CD4-positive, alpha-beta T cell (primary cell): ENCODE measurements at regions not wholly inside any gene's neighbourhood (a gene's known extent, or its start where the extent isn't known, plus 50 kb on each side); places are given as distances from the start of the nearest gene placed in this dataset.
"Not testable (repeated sequence)": the region's sequence is repeated elsewhere in the genome, so short reads cannot be mapped to it uniquely, and the experiment has no call there.

Experiments
- ATAC-seq: fragments of 200-7000 bp; cut with Tn5 transposase; one replicate; pipeline ENCODE4 v1.10.0; 2022; ENCODE audit warnings: mild to moderate bottlenecking; ENCODE audit not compliant: poor library complexity
- CTCF ChIA-PET: fragments of 350-600 bp; sonication (Branson Sonifier 250); formaldehyde crosslinking; loops from one replicate; lab custom pipeline; 2021; ENCODE audit warnings: antibody characterized with exemption, inconsistent platforms; lab: Charles Lee
- POLR2A ChIA-PET: fragments of 350-600 bp; sonication (Branson Sonifier 250); formaldehyde crosslinking; loops from one replicate; lab custom pipeline; 2021; ENCODE audit warnings: antibody characterized with exemption, inconsistent platforms; lab: Charles Lee
- DNase-seq, 14 experiments: peaks; one replicate each; pipeline ENCODE4 v3.0.0-alpha.2; 2013 to 2020; ENCODE audit warnings: mixed read lengths in 2 of 14
- H3K27ac ChIP-seq, 2 donors: one replicate each; pipeline versions ENCODE4 v1.5.1 to v1.7.0; 2013; ENCODE audit warnings: low read length in 2 of 2, low read depth in 1 of 2, mild to moderate bottlenecking in 1 of 2
- H3K27me3 ChIP-seq, 2 experiments: 1 replicate in 1 of 2; 2 replicates in 1 of 2; pipeline versions ENCODE4 v1.6.1 to v1.7.0; 2013; ENCODE audit warnings: low read length in 2 of 2, control low read depth in 1 of 2, mild to moderate bottlenecking in 1 of 2, moderate library complexity in 1 of 2; ENCODE audit not compliant: insufficient read depth in 2 of 2, control insufficient read depth in 1 of 2
- H3K36me3 ChIP-seq: one replicate; pipeline ENCODE4 v1.6.1; 2013; ENCODE audit warnings: low read length, control low read depth; ENCODE audit not compliant: insufficient read depth
- H3K4me1 ChIP-seq: one replicate; pipeline ENCODE4 v1.6.1; 2013; ENCODE audit warnings: low read length, control low read depth; ENCODE audit not compliant: insufficient read depth
- H3K4me3 ChIP-seq: one replicate; pipeline ENCODE4 v1.5.1; 2013; ENCODE audit warnings: mild to moderate bottlenecking, low read length, moderate library complexity
- H3K9me3 ChIP-seq, 2 experiments: 1 replicate in 1 of 2; 2 replicates in 1 of 2; pipeline versions ENCODE4 v1.6.1 to v1.7.0; 2013; ENCODE audit warnings: low read length in 2 of 2, mild to moderate bottlenecking in 2 of 2, control low read depth in 1 of 2, moderate library complexity in 1 of 2; ENCODE audit not compliant: control insufficient read depth in 1 of 2, insufficient read depth in 1 of 2
- H3K27ac Mint-ChIP-seq: one replicate; pipeline ENCODE4 v1.8.0; 2020; ENCODE audit warnings: mixed read lengths
- H3K27me3 Mint-ChIP-seq: one replicate; pipeline ENCODE4 v1.8.0; 2021; ENCODE audit warnings: mixed read lengths
- H3K36me3 Mint-ChIP-seq: one replicate; pipeline ENCODE4 v1.8.0; 2021; ENCODE audit warnings: low read depth, mixed read lengths
- H3K4me1 Mint-ChIP-seq: one replicate; pipeline ENCODE4 v1.8.0; 2021; ENCODE audit warnings: low read depth, mixed read lengths
- H3K4me3 Mint-ChIP-seq: one replicate; pipeline ENCODE4 v1.8.0; 2020; ENCODE audit warnings: mild to moderate bottlenecking, mixed read lengths
- H3K9me3 Mint-ChIP-seq: one replicate; pipeline ENCODE4 v1.8.0; 2020; ENCODE audit warnings: mixed read lengths
- CTCF ChIP-seq: fragments of 200-600 bp; IDR thresholded peaks from one replicate; pipeline ENCODE4 v1.8.0; 2022; ENCODE audit warnings: antibody characterized with exemption, mild to moderate bottlenecking
- intact Hi-C, 2 experiments: fragments of 100-400 bp; cut with DNase I in 1 of 2; cut with micrococcal nuclease in 1 of 2; formaldehyde crosslinking; loops; one replicate each; pipeline versions ENCODE4 v1.15.1 to v1.9.0; 2023 to 2025; cut with DNase I, micrococcal nuclease

- Mint-ChIP-seq H3K9me3 (peaks cover 2% of the 10 kb centered on the region), H3K36me3 (no peaks in the 10 kb centered on the region), H3K4me1 (no peaks in the 10 kb centered on the region), H3K4me3 (no peak overlapping the region), H3K27me3 (no peaks in the 10 kb centered on the region), H3K27ac (no peak overlapping the region)
- ATAC-seq = no peak
- no peak overlapping the region for H3K4me3 ChIP-seq
- peak; percentile 59 for TF ChIP-seq CTCF
- H3K27ac ChIP-seq = no peak overlapping the region
- no peaks in the 10 kb centered on the region for H3K36me3 ChIP-seq
- peak in 9 of 14 experiments; percentile 6 to 63 (median 23) for DNase-seq
- no peaks in the 10 kb centered on the region for H3K27me3 ChIP-seq
- POLR2A ChIA-PET = no interaction called here
- CTCF ChIA-PET = no interaction called here
- peaks cover 0 to 9% of the 10 kb centered on the region in 2 experiments for H3K9me3 ChIP-seq
- intact Hi-C loops = loop anchor here (1.0 kb wide), 1 partner anchor 176 kb away; no protein-coding TSS in a partner anchor
- no peaks in the 10 kb centered on the region for H3K4me1 ChIP-seq
Observed at GRCh38 chr15:98085003-98085639, 124.6 kb downstream of the ARRDC4 start.

GRCh38 chr15:98088307-98088945 lies 127.9 kb downstream of the ARRDC4 start:
- H3K36me3 ChIP-seq, H3K27me3 ChIP-seq, H3K9me3 ChIP-seq, H3K4me3 ChIP-seq, H3K4me1 ChIP-seq, CTCF ChIA-PET, H3K9me3 Mint-ChIP-seq, H3K27ac ChIP-seq, H3K4me1 Mint-ChIP-seq, H3K27ac Mint-ChIP-seq, H3K36me3 Mint-ChIP-seq, intact Hi-C loops, POLR2A ChIA-PET, H3K27me3 Mint-ChIP-seq, DNase-seq: not testable (repeated sequence)
- peak; percentile 60 for ATAC-seq
- H3K4me3 Mint-ChIP-seq = peak overlapping the region; percentile 74

GRCh38 chr15:98089352-98089751 lies 128.8 kb downstream of the ARRDC4 start:
- intact Hi-C loops, H3K4me1 ChIP-seq, H3K4me3 ChIP-seq, H3K36me3 Mint-ChIP-seq, H3K4me1 Mint-ChIP-seq, CTCF ChIA-PET, H3K27me3 ChIP-seq, H3K27me3 Mint-ChIP-seq, H3K36me3 ChIP-seq, H3K9me3 ChIP-seq, H3K9me3 Mint-ChIP-seq, H3K4me3 Mint-ChIP-seq, DNase-seq, H3K27ac ChIP-seq, POLR2A ChIA-PET, H3K27ac Mint-ChIP-seq, ATAC-seq: not testable (repeated sequence)

GRCh38 chr15:98097986-98098385 lies 137.5 kb downstream of the ARRDC4 start:
- DNase-seq, H3K27ac Mint-ChIP-seq, intact Hi-C loops, H3K4me3 ChIP-seq, POLR2A ChIA-PET, H3K9me3 Mint-ChIP-seq, H3K27me3 Mint-ChIP-seq, H3K4me1 ChIP-seq, H3K36me3 ChIP-seq, ATAC-seq, H3K27me3 ChIP-seq, H3K9me3 ChIP-seq, H3K36me3 Mint-ChIP-seq, H3K27ac ChIP-seq, H3K4me1 Mint-ChIP-seq, H3K4me3 Mint-ChIP-seq, CTCF ChIA-PET: not testable (repeated sequence)

- H3K4me3 ChIP-seq, H3K36me3 ChIP-seq, DNase-seq, H3K27ac Mint-ChIP-seq, CTCF ChIA-PET, intact Hi-C loops, H3K9me3 Mint-ChIP-seq, H3K27me3 ChIP-seq, H3K4me1 ChIP-seq, ATAC-seq, H3K27ac ChIP-seq, H3K4me1 Mint-ChIP-seq, H3K36me3 Mint-ChIP-seq, H3K27me3 Mint-ChIP-seq, POLR2A ChIA-PET, H3K4me3 Mint-ChIP-seq, H3K9me3 ChIP-seq: not testable (repeated sequence)
Observed at GRCh38 chr15:98100606-98101005, 140.1 kb downstream of the ARRDC4 start.
